ENCODE measurements at regions not wholly inside any gene's neighbourhood (a gene's known extent, or its start where the extent isn't known, plus 50 kb on each side); places are given as distances from the start of the nearest gene placed in this dataset.

GRCh38 chr2:44051593-44052347 is 56.0 kb upstream of the LRPPRC start:
- Mint-ChIP-seq H3K4me3 (ENCODE audit: unreplicated experiment) (no peak overlapping the region), H3K36me3 (ENCODE audit: low read depth) (no peaks in the 10 kb centered on the region), H3K9me3 (ENCODE audit: low read depth) (no peaks in the 10 kb centered on the region), H3K27ac (ENCODE audit: unreplicated experiment) (no peak overlapping the region), H3K27me3 (ENCODE audit: low read depth) (no peaks in the 10 kb centered on the region), H3K4me1 (ENCODE audit: low read depth) (no peaks in the 10 kb centered on the region)
- DNase-seq (ENCODE audit: low spot score) = no peak
- TF ChIP-seq CTCF (IDR thresholded peaks at IDR 0.05) = no peak

GRCh38 chr2:44052584-44052983 is 56.8 kb upstream of the LRPPRC start:
- TF ChIP-seq CTCF (IDR thresholded peaks at IDR 0.05) = no peak
- H3K9me3 Mint-ChIP-seq (ENCODE audit: low read depth) = no peaks in the 10 kb centered on the region
- H3K27me3 Mint-ChIP-seq (ENCODE audit: low read depth) = no peaks in the 10 kb centered on the region

DNA sequence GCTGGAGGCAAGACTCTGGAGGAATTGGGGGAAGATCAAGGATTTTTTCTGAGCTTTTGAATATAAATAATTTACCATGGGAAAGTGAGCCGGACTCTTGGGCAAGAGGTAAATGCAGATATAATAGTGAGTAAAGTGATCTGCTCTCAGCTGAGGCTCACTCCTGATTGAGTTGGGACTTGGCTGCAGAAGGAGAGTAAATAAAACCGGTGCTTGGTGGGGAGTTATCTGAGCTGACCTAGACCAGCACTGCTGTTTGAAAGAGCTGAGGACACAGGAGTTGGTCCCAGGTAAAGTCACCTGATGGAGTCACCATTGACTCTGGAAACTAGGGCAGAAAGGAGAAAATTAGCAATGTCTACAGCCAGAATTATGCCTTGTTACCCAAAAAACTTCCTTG is 57.3 kb upstream of the LRPPRC start:
- Mint-ChIP-seq H3K27ac (ENCODE audit: unreplicated experiment) (no peak overlapping the region), H3K9me3 (ENCODE audit: low read depth) (no peaks in the 10 kb centered on the region), H3K27me3 (ENCODE audit: low read depth) (no peaks in the 10 kb centered on the region), H3K4me3 (ENCODE audit: unreplicated experiment) (no peak overlapping the region), H3K36me3 (ENCODE audit: low read depth) (no peaks in the 10 kb centered on the region), H3K4me1 (ENCODE audit: low read depth) (no peaks in the 10 kb centered on the region)
- DNase-seq (ENCODE audit: low spot score) = no peak
- no peak for TF ChIP-seq CTCF (IDR thresholded peaks at IDR 0.05)

More at GRCh38 chr2:44052584-44052983, 56.8 kb upstream of the LRPPRC start:
- Mint-ChIP-seq H3K27ac (ENCODE audit: unreplicated experiment) (no peak overlapping the region), H3K4me1 (ENCODE audit: low read depth) (no peaks in the 10 kb centered on the region), H3K36me3 (ENCODE audit: low read depth) (no peaks in the 10 kb centered on the region), H3K4me3 (ENCODE audit: unreplicated experiment) (no peak overlapping the region)
- no peak for DNase-seq (ENCODE audit: low spot score)

- no peak overlapping the region for H3K27ac Mint-ChIP-seq (ENCODE audit: unreplicated experiment)
- no peaks in the 10 kb centered on the region for H3K4me1 Mint-ChIP-seq (ENCODE audit: low read depth)
- H3K4me3 Mint-ChIP-seq (ENCODE audit: unreplicated experiment) = no peak overlapping the region
- DNase-seq (ENCODE audit: low spot score) = no peak
- no peaks in the 10 kb centered on the region for H3K36me3 Mint-ChIP-seq (ENCODE audit: low read depth)
- H3K27me3 Mint-ChIP-seq (ENCODE audit: low read depth) = no peaks in the 10 kb centered on the region
- TF ChIP-seq CTCF (IDR thresholded peaks at IDR 0.05) = no peak
- H3K9me3 Mint-ChIP-seq (ENCODE audit: low read depth) = no peaks in the 10 kb centered on the region
Observed at GRCh38 chr2:44053456-44053855, 57.7 kb upstream of the LRPPRC start.

DNA sequence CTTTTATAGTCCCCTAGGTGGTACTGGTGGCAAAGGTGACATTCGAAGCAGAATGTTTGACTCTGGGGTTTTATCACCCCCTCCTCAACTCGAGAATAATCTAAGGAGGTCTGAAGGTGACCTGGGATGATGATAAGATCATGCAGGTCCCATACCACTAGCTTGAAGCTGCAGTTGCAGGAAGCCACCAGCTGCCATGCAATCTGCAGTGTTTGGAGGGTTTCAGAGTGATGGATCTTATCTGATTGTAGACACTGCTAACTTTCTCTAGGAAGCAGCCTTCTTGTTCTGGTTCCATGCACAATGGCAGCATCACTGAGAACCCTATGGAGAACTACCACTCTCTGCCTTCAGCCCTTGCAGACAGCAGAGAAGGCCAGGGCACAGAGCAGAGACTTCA is 59.4 kb upstream of the LRPPRC start:
- no peaks in the 10 kb centered on the region for H3K27me3 Mint-ChIP-seq (ENCODE audit: low read depth)
- no peaks in the 10 kb centered on the region for H3K9me3 Mint-ChIP-seq (ENCODE audit: low read depth)
- DNase-seq (ENCODE audit: low spot score) = no peak
- no peak overlapping the region for H3K4me3 Mint-ChIP-seq (ENCODE audit: unreplicated experiment)
- TF ChIP-seq CTCF (IDR thresholded peaks at IDR 0.05) = peak; percentile 10
- no peak overlapping the region for H3K27ac Mint-ChIP-seq (ENCODE audit: unreplicated experiment)
- H3K36me3 Mint-ChIP-seq (ENCODE audit: low read depth) = no peaks in the 10 kb centered on the region
- H3K4me1 Mint-ChIP-seq (ENCODE audit: low read depth) = no peaks in the 10 kb centered on the region

All from chondrocyte (in vitro differentiated cells).